K562 (cell line): ENCODE measurements at regions not wholly inside any gene's neighbourhood (a gene's known extent, or its start where the extent isn't known, plus 50 kb on each side); places are given as distances from the start of the nearest gene placed in this dataset.

Experiments used
- ATAC-seq: fragments of 200-7000 bp; cut with Tn5 transposase; 3 replicates; pipeline ENCODE4 v1.9.1; 2020; ENCODE audit warnings: moderate library complexity
- BruUV-seq: library from RNA; stranded (reverse); fragments of 400-500 nt; replicated peaks from 2 replicates; lab custom pipeline; 2021; lab: Mats Ljungman, UMichigan
- CTCF ChIA-PET: fragments of 300-600 bp; formaldehyde crosslinking; extraction: SDS; loops from one replicate; lab custom pipeline; 2021; ENCODE audit warnings: low intra/inter-chr PET ratio; lab: Yijun Ruan, JAX
- POLR2A ChIA-PET: fragments of 300-600, 350-650 bp; sonication (Branson Sonifier 250); formaldehyde crosslinking; extraction: SDS; loops from one replicate; lab custom pipeline; 2021; ENCODE audit warnings: antibody characterized with exemption, inconsistent platforms; lab: Yijun Ruan, JAX
- DNase-seq, 4 experiments: peaks; one replicate each; pipeline versions ENCODE4 v3.0.0 to v3.0.0-alpha.2; 2011 to 2018; ENCODE audit warnings: low spot score in 3 of 4, mixed read lengths in 3 of 4; ENCODE audit errors: extremely low read depth in 1 of 4
- FAIRE-seq: peaks from 2 replicates; lab custom pipeline; 2011; peaks lifted over from hg19 to GRCh38; lab: Jason Lieb, UNC
- H2AFZ ChIP-seq: 2 replicates; pipeline ENCODE4 v1.6.0; 2011; ENCODE audit warnings: low read depth, low read length, control low read depth, inconsistent platforms
- H3K27ac ChIP-seq: fragments of 200-600 bp; 3 replicates; pipeline ENCODE4 v1.8.0; 2011; ENCODE audit warnings: low read depth, mild to moderate bottlenecking, control low read depth, inconsistent platforms, low read length, moderate library complexity, mixed read lengths; ENCODE audit errors: extremely low read depth
- H3K27me3 ChIP-seq, 2 experiments: fragments of 300-600 bp in 1 of 2; 2 replicates in 1 of 2; 3 replicates in 1 of 2; pipeline versions ENCODE4 v1.6.0 to v1.8.0; 2011; ENCODE audit warnings: inconsistent platforms in 2 of 2, low read length in 2 of 2, mild to moderate bottlenecking in 1 of 2, mixed read lengths in 1 of 2, moderate library complexity in 1 of 2; ENCODE audit not compliant: control insufficient read depth in 2 of 2, insufficient read depth in 2 of 2
- H3K36me3 ChIP-seq: fragments of 300-600 bp; 3 replicates; pipeline ENCODE4 v1.8.0; 2011; ENCODE audit warnings: mild to moderate bottlenecking, low read length, inconsistent platforms; ENCODE audit not compliant: control insufficient read depth, insufficient read depth
- H3K4me1 ChIP-seq, 2 experiments: fragments of 200-600 bp in 1 of 2; replicated peaks in 1 of 2; 2 replicates in 1 of 2; 3 replicates in 1 of 2; pipeline versions ENCODE4 v1.5.1 to v1.8.0; 2011; ENCODE audit warnings: inconsistent platforms in 2 of 2, low read length in 2 of 2, mild to moderate bottlenecking in 1 of 2, mixed read lengths in 1 of 2, moderate library complexity in 1 of 2; ENCODE audit not compliant: control insufficient read depth in 2 of 2, insufficient read depth in 2 of 2
- H3K4me2 ChIP-seq: 2 replicates; pipeline ENCODE4 v1.6.1; 2011; ENCODE audit warnings: low read length, control low read depth, inconsistent platforms, mixed read lengths; ENCODE audit not compliant: insufficient read depth
- H3K4me3 ChIP-seq: fragments of 200-600 bp; sonication (generic), shearing (Covaris generic); 2 replicates; pipeline ENCODE4 v1.5.1; 2016; ENCODE audit warnings: control low read depth, inconsistent platforms
- H3K79me2 ChIP-seq: fragments of 200-600 bp; 3 replicates; pipeline ENCODE4 v1.8.0; 2011; ENCODE audit warnings: low read length, inconsistent platforms; ENCODE audit not compliant: control insufficient read depth, insufficient read depth
- H3K9ac ChIP-seq, 2 experiments: 2 replicates each; pipeline versions ENCODE4 v1.6.0 to v1.6.1; 2011; ENCODE audit warnings: low read depth in 2 of 2, low read length in 2 of 2, control low read depth in 1 of 2, inconsistent platforms in 1 of 2, mild to moderate bottlenecking in 1 of 2, mixed read lengths in 1 of 2; ENCODE audit not compliant: insufficient read depth in 1 of 2
- H3K9me1 ChIP-seq: one replicate; pipeline ENCODE4 v1.6.0; 2011; ENCODE audit warnings: inconsistent platforms, mild to moderate bottlenecking, low read length, moderate library complexity; ENCODE audit not compliant: control insufficient read depth, insufficient read depth
- H3K9me3 ChIP-seq: replicated peaks from 2 replicates; pipeline ENCODE4 v1.5.1; 2011; ENCODE audit warnings: low read depth, low read length, inconsistent platforms; ENCODE audit not compliant: control insufficient read depth, insufficient read depth
- H4K20me1 ChIP-seq: replicated peaks from 2 replicates; pipeline ENCODE4 v1.6.1; 2011; ENCODE audit warnings: low read length, inconsistent platforms, mixed read lengths; ENCODE audit not compliant: control insufficient read depth, insufficient read depth
- ATF4 ChIP-seq: fragments of 450-650 bp; formaldehyde crosslinking; IDR thresholded peaks from 2 replicates; pipeline ENCODE4 v1.4.0; 2022; ENCODE audit warnings: mild to moderate bottlenecking, moderate library complexity
- ESRRA ChIP-seq: fragments of 450-650 bp; IDR thresholded peaks from 2 replicates; pipeline ENCODE4 v1.6.1; 2014; ENCODE audit warnings: low read depth, mild to moderate bottlenecking, moderate library complexity, borderline replicate concordance
- MEIS2 ChIP-seq: fragments of 450-650 bp; IDR thresholded peaks from 2 replicates; pipeline ENCODE4 v1.6.1; 2014; ENCODE audit warnings: mild to moderate bottlenecking; ENCODE audit not compliant: partially characterized antibody
- NCOA6 ChIP-seq: fragments of 450-650 bp; IDR thresholded peaks from 2 replicates; pipeline ENCODE4 v1.6.1; 2017; ENCODE audit warnings: mild to moderate bottlenecking
- PBX2 ChIP-seq, 2 experiments: IDR thresholded peaks in 1 of 2; conservative IDR thresholded peaks in 1 of 2; 2 replicates each; pipeline ENCODE4 v1.6.1; 2016; ENCODE audit warnings: low read depth in 2 of 2, mild to moderate bottlenecking in 1 of 2, missing compliant biosample characterization in 1 of 2, missing genetic modification characterization in 1 of 2, moderate library complexity in 1 of 2
- PHF8 ChIP-seq: fragments of 200-600 bp; sonication (generic); IDR thresholded peaks from 2 replicates; pipeline ENCODE4 v1.6.1; 2012; ENCODE audit warnings: mixed run types, mild to moderate bottlenecking, inconsistent platforms, low read length, moderate library complexity, borderline replicate concordance
- RBM25 ChIP-seq: fragments of 200-400 bp; formaldehyde crosslinking; IDR thresholded peaks from 2 replicates; pipeline ENCODE4 v1.6.1; 2018; ENCODE audit warnings: low read length, low read depth, moderate library complexity; ENCODE audit not compliant: severe bottlenecking
- SPI1 ChIP-seq: IDR thresholded peaks from 2 replicates; pipeline ENCODE4 v1.6.1; 2011; ENCODE audit warnings: low read depth, low read length, control low read depth, borderline replicate concordance
- WGBS: fragments of 100-300 bp; shearing (Covaris generic); methylation state at CpG from one replicate; pipeline ENCODE4 v1.1.6; 2016; ENCODE audit warnings: low coverage, mixed read lengths; ENCODE audit not compliant: insufficient coverage; ENCODE audit errors: missing lambda C conversion rate; 5-methylcytosine and 5-hydroxymethylcytosine counted together
- in situ Hi-C: fragments of 300-500 bp; cut with MboI; formaldehyde crosslinking; loops from 4 replicates; pipeline ENCODE4 v1.15.0; 2018; ENCODE audit warnings: inconsistent platforms, mixed read lengths
- intact Hi-C: fragments of 100-400 bp; cut with micrococcal nuclease; formaldehyde crosslinking; loops from 2 replicates; pipeline ENCODE4 v1.14.2; 2022

GRCh38 chr2:58740426-58740825 lies 499.3 kb upstream of the FANCL start:
- FAIRE-seq = peak; percentile 26
- BruUV-seq = no TSS peak
- 6% methylated on average over 1 of the region's 1 CpG for WGBS

More at GRCh38 chr2:58740426-58740825, 499.3 kb upstream of the FANCL start:
- in situ Hi-C loops (no loop called here), intact Hi-C loops (no loop called here)
- no peaks in the 10 kb centered on the region for H3K36me3 ChIP-seq
- no peaks in the 10 kb centered on the region for H3K27me3 ChIP-seq
- H3K9me3 ChIP-seq = peaks cover 5% of the 10 kb centered on the region
- peaks cover 0 to 11% of the 10 kb centered on the region in 2 experiments; a peak in 3 of 5 replicates for H3K4me1 ChIP-seq
- CTCF ChIA-PET = no interaction called here
- TF ChIP-seq ESRRA (peak; percentile 70), MEIS2 (peak; percentile 15), ATF4 (no peak), PHF8 (no peak), RBM25 (peak; percentile 47), SPI1 (peak; percentile 48; the same call in 1 of the 2 replicates), NCOA6 (no peak), PBX2 (CRISPR knock-in tag; IDR thresholded peaks at IDR 0.05; ENCODE audit: low read depth) (no peak), PBX2 (tag; conservative IDR thresholded peaks at IDR 0.05; ENCODE audit: low read depth) (0 out of 2 replicates have a peak, but pooled peaks have one; percentile 9)
- ATAC-seq (peak; percentile 50; the same call in 2 of the 3 replicates), DNase-seq (no peak)
- H3K9me1 ChIP-seq = no peaks in the 10 kb centered on the region
- H2AFZ ChIP-seq = peak overlapping the region; percentile 73; the same call in 1 of the 2 replicates
- POLR2A ChIA-PET = no interaction called here
- H3K9ac ChIP-seq = no peak overlapping the region
- H3K4me2 ChIP-seq = no peak overlapping the region
- H3K79me2 ChIP-seq = no peaks in the 10 kb centered on the region
- no peaks in the 10 kb centered on the region for H4K20me1 ChIP-seq
- H3K4me3 ChIP-seq = no peak overlapping the region
- H3K27ac ChIP-seq = peak overlapping the region; percentile 32; the same call in 1 of the 3 replicates
